ENCODE measurements at regions not wholly inside any gene's neighbourhood (a gene's known extent, or its start where the extent isn't known, plus 50 kb on each side); places are given as distances from the start of the nearest gene placed in this dataset.

DNA sequence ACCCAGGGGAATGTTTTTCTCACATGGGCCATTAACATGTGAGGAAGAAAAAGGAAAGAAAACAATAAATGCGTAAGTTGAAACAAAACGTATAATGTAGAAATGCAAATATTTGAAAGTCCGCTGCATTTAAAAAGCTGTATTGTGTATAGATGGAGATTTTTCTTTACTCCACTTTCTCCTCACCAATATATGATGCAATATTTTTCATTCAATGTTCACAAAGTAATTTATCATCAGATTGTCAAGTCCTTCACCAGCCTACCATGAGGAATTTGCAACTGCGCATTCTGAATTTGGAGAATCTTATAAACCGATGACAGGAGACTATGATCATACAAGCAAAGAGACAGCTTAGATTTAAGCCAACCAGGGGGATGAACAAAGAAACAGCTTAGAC is 69.9 kb downstream of the SOD2 start:
- H3K79me1 ChIP-seq (ENCODE audit: insufficient read depth, low read depth, low read length, poor library complexity, severe bottlenecking) = no peaks in the 10 kb centered on the region
- H2BK20ac ChIP-seq (ENCODE audit: low read depth, low read length, poor library complexity, severe bottlenecking) = no peak overlapping the region
- Mint-ChIP-seq H3K27me3 (ENCODE audit: low read depth) (peaks cover 2% of the 10 kb centered on the region), H3K27ac (no peak overlapping the region), H3K4me3 (no peak overlapping the region), H3K9me3 (peaks cover 4 to 7% of the 10 kb centered on the region in 2 experiments; a peak in 3 of 5 replicates), H3K36me3 (ENCODE audit: insufficient read depth in 1 of 3, low read depth in 3 of 3) (0 out of 7 replicates have a peak, but pooled peaks cover 0 to under 1% (median 0%) of the 10 kb centered on the region in 3 experiments), H3K4me1 (no peaks in the 10 kb centered on the region)
- H2AK5ac ChIP-seq (ENCODE audit: insufficient read length, low read length) = no peak overlapping the region
- H3K56ac ChIP-seq (ENCODE audit: insufficient read length, low read depth, low read length) = no peak overlapping the region
- no peaks in the 10 kb centered on the region for H4K20me1 ChIP-seq (ENCODE audit: control insufficient read depth, insufficient read depth, insufficient read length)
- H3K27me3 ChIP-seq (ENCODE audit: insufficient read depth, low read length) = no peaks in the 10 kb centered on the region
- H3K14ac ChIP-seq (ENCODE audit: insufficient read depth, low read length) = no peak overlapping the region
- H3K18ac ChIP-seq (ENCODE audit: insufficient read length, low read depth, low read length) = no peak overlapping the region
- H2BK15ac ChIP-seq (ENCODE audit: low read depth, low read length) = no peak overlapping the region
- H4K91ac ChIP-seq (ENCODE audit: insufficient read length, low read depth, low read length) = no peak overlapping the region
- H3K9me3 ChIP-seq (ENCODE audit: control insufficient read depth, low read depth, low read length) = no peaks in the 10 kb centered on the region
- TF ChIP-seq, protein P1, sequence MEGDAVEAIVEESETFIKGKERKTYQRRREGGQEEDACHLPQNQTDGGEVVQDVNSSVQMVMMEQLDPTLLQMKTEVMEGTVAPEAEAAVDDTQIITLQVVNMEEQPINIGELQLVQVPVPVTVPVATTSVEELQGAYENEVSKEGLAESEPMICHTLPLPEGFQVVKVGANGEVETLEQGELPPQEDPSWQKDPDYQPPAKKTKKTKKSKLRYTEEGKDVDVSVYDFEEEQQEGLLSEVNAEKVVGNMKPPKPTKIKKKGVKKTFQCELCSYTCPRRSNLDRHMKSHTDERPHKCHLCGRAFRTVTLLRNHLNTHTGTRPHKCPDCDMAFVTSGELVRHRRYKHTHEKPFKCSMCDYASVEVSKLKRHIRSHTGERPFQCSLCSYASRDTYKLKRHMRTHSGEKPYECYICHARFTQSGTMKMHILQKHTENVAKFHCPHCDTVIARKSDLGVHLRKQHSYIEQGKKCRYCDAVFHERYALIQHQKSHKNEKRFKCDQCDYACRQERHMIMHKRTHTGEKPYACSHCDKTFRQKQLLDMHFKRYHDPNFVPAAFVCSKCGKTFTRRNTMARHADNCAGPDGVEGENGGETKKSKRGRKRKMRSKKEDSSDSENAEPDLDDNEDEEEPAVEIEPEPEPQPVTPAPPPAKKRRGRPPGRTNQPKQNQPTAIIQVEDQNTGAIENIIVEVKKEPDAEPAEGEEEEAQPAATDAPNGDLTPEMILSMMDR (conservative IDR thresholded peaks at IDR 0.05) = no peak
- no peak overlapping the region for H3K9ac ChIP-seq (ENCODE audit: extremely low read depth, insufficient read length, low read length)
- no peak overlapping the region for H2BK12ac ChIP-seq (ENCODE audit: insufficient read length, low read depth, low read length)
- H3T11ph ChIP-seq (ENCODE audit: low read length) = no peak overlapping the region
- no peak overlapping the region for H4K8ac ChIP-seq (replicated peaks; ENCODE audit: insufficient read length, low read depth, low read length)
- no peak overlapping the region for H3K23ac ChIP-seq (ENCODE audit: insufficient read length, low read depth, low read length)
- H3K4me2 ChIP-seq (ENCODE audit: insufficient read depth, insufficient read length, low read length) = no peak overlapping the region
- no peak overlapping the region for H2AFZ ChIP-seq (ENCODE audit: low read length)
- no peak overlapping the region for H2BK5ac ChIP-seq (ENCODE audit: insufficient read length, low read length)
- no peaks in the 10 kb centered on the region for H3K23me2 ChIP-seq (ENCODE audit: insufficient read length, low read depth, low read length, poor library complexity, severe bottlenecking)
- no CpG with 5 or more reads among the region's 5 CpGs for WGBS (ENCODE audit: extremely low coverage, insufficient read length, low lambda C conversion rate)
- no peak overlapping the region for H3K27ac ChIP-seq (ENCODE audit: insufficient read length, low read depth, low read length)
- H2BK120ac ChIP-seq (ENCODE audit: low read depth, low read length, poor library complexity, severe bottlenecking) = no peak overlapping the region
- H3K79me2 ChIP-seq (ENCODE audit: insufficient read depth, low read length) = no peaks in the 10 kb centered on the region
- no peaks in the 10 kb centered on the region for H3K4me1 ChIP-seq (ENCODE audit: insufficient read depth, low read length)
- H3K4ac ChIP-seq (ENCODE audit: low read depth, low read length) = no peak overlapping the region
- no peak overlapping the region for H4K5ac ChIP-seq (ENCODE audit: insufficient read length, low read depth, low read length)
- no peak for DNase-seq

Data from H9 (cell line).